Lung (tissue), 11 donors: ENCODE measurements at regions not wholly inside any gene's neighbourhood (a gene's known extent, or its start where the extent isn't known, plus 50 kb on each side); places are given as distances from the start of the nearest gene placed in this dataset.

Source experiments
- ATAC-seq: fragments of 200-7000 bp; cut with Tn5 transposase; one replicate; pipeline ENCODE4 v1.9.1; 2020; ENCODE audit warnings: moderate number of reproducible peaks; ENCODE audit not compliant: insufficient read depth, low FRiP score
- DNase-seq, 3 donors: peaks; one replicate each; pipeline ENCODE4 v3.0.0-alpha.2; 2013 to 2017
- H3K27ac ChIP-seq, 2 donors: one replicate each; pipeline ENCODE4 v1.5.1; 2013; ENCODE audit warnings: mild to moderate bottlenecking in 2 of 2, moderate library complexity in 2 of 2, control low read depth in 1 of 2, inconsistent platforms in 1 of 2, low read depth in 1 of 2, low read length in 1 of 2
- H3K27me3 ChIP-seq, 3 donors: one replicate each; pipeline ENCODE4 v1.5.1; 2013; ENCODE audit warnings: low read length in 2 of 3; ENCODE audit not compliant: control insufficient read depth in 3 of 3, insufficient read depth in 3 of 3
- H3K36me3 ChIP-seq, 4 donors: one replicate each; pipeline ENCODE4 v1.5.1; 2013; ENCODE audit warnings: low read length in 4 of 4, mild to moderate bottlenecking in 1 of 4, moderate library complexity in 1 of 4; ENCODE audit not compliant: control insufficient read depth in 4 of 4, insufficient read depth in 4 of 4
- H3K4me1 ChIP-seq, 5 donors: one replicate each; pipeline ENCODE4 v1.5.1; 2013; ENCODE audit warnings: low read length in 5 of 5, mild to moderate bottlenecking in 2 of 5, moderate library complexity in 1 of 5; ENCODE audit not compliant: control insufficient read depth in 5 of 5, insufficient read depth in 5 of 5
- H3K4me3 ChIP-seq: one replicate; pipeline ENCODE4 v1.5.1; 2013; ENCODE audit warnings: mild to moderate bottlenecking, control low read depth, moderate library complexity
- H3K9ac ChIP-seq, 2 donors: one replicate each; pipeline ENCODE4 v1.5.1; 2013; ENCODE audit warnings: low read length in 2 of 2, control low read depth in 1 of 2; ENCODE audit not compliant: insufficient read depth in 1 of 2
- H3K9me3 ChIP-seq, 4 donors: one replicate each; pipeline ENCODE4 v1.5.1; 2013; ENCODE audit warnings: low read length in 3 of 4, mild to moderate bottlenecking in 1 of 4, moderate library complexity in 1 of 4; ENCODE audit not compliant: control insufficient read depth in 4 of 4, insufficient read depth in 3 of 4
- WGBS, 2 donors: extraction: QIAGEN DNeasy Blood & Tissue Kit; methylation state at CpG; one replicate each; pipeline ENCODE4 v1.1.7; 2013; 5-methylcytosine and 5-hydroxymethylcytosine counted together
- TF ChIP-seq, protein P1 (sequence below): IDR thresholded peaks from 2 replicates; pipeline ENCODE4 v1.5.1; 2012; ENCODE audit warnings: mild to moderate bottlenecking; ENCODE audit errors: control extremely low read depth, extremely low read depth
- donor health status: control.
- donor health status: control.
- donor health status: Bipolar disorder and iron deficiency.
- donor health status: healthy.
- donor health status: DM: yes; HTN: yes; CAD: no.

DNA sequence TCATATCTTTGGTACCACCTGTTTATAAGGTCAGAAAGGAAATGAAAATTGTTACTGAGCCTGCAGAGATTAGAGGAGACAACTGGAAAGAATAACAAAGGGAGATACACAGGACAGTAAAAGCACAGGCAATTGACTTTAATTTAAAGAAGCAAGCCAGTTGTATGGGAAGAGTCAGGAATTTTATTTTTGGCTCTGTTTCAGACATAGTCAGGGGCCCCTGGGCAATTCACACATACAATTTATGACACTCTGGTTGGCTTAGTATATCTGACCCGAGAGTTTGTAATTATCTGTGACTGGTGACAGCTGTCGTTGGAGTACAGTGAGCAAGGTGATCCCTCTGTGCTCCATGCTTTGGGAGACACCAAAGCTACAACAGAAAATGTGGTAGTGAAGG, 591.9 kb upstream of the NECTIN3 start:
- 58 to 77% methylated on average over 2 of the region's 2 CpGs for WGBS, 2 donors
- H3K27me3 ChIP-seq = no peaks in the 10 kb centered on the region
- no peak overlapping the region for H3K4me3 ChIP-seq
- H3K36me3 ChIP-seq = no peaks in the 10 kb centered on the region
- DNase-seq (no peak), ATAC-seq (no peak)
- no peak overlapping the region for H3K27ac ChIP-seq
- no peaks in the 10 kb centered on the region for H3K4me1 ChIP-seq
- TF ChIP-seq, protein P1, sequence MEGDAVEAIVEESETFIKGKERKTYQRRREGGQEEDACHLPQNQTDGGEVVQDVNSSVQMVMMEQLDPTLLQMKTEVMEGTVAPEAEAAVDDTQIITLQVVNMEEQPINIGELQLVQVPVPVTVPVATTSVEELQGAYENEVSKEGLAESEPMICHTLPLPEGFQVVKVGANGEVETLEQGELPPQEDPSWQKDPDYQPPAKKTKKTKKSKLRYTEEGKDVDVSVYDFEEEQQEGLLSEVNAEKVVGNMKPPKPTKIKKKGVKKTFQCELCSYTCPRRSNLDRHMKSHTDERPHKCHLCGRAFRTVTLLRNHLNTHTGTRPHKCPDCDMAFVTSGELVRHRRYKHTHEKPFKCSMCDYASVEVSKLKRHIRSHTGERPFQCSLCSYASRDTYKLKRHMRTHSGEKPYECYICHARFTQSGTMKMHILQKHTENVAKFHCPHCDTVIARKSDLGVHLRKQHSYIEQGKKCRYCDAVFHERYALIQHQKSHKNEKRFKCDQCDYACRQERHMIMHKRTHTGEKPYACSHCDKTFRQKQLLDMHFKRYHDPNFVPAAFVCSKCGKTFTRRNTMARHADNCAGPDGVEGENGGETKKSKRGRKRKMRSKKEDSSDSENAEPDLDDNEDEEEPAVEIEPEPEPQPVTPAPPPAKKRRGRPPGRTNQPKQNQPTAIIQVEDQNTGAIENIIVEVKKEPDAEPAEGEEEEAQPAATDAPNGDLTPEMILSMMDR = no peak
- no peak overlapping the region for H3K9ac ChIP-seq
- H3K9me3 ChIP-seq = peaks cover 0 to 8% (median 3%) of the 10 kb centered on the region in 4 donors

DNA sequence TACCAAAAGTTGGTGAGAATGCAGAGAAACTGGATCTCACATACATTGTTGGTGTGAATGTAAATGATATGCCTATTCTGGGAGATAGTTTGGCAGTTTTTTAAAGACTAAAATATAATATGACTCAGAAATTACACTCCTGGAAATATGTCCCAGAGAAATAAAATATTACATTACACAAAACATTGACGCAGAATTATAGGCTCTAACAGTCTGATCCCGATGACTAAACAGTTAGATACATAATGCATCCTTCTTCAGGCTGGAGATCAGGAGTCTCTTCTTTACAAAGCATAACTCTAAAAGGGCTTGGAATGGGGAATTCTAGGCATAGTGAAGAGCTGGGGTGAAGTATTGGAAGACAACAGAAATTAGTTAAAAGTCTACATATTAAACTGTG, 586.2 kb upstream of the NECTIN3 start:
- Histone ChIP-seq H3K9me3 (peaks cover 0 to 23% (median 9%) of the 10 kb centered on the region in 4 donors), H3K9ac (no peak overlapping the region), H3K4me1 (no peaks in the 10 kb centered on the region), H3K27me3 (no peaks in the 10 kb centered on the region), H3K27ac (no peak overlapping the region), H3K36me3 (no peaks in the 10 kb centered on the region), H3K4me3 (no peak overlapping the region)
- 93 to 95% methylated on average over 2 of the region's 2 CpGs for WGBS, 2 donors
- ATAC-seq (no peak), DNase-seq (no peak)
- TF ChIP-seq, protein P1 = no peak

DNA sequence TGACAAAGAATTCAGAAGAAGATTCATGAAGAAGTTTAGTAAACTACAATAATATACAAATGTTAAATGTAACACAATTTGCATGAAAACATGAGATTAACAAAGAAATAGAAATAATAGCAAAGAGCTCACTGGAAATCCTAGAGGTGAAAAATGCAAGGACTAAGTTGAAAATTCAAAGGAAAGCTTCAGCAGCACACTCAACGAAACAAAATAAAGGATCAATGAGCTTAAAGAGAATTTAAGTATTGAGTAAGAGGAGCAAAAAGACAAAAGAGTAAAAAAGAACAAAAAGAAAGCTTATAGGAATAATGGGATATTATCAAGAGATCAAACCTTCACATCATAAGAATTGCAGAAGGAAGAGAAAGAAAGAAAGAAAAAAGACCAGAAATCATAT, 583.8 kb upstream of the NECTIN3 start:
- no peak for ATAC-seq

DNA sequence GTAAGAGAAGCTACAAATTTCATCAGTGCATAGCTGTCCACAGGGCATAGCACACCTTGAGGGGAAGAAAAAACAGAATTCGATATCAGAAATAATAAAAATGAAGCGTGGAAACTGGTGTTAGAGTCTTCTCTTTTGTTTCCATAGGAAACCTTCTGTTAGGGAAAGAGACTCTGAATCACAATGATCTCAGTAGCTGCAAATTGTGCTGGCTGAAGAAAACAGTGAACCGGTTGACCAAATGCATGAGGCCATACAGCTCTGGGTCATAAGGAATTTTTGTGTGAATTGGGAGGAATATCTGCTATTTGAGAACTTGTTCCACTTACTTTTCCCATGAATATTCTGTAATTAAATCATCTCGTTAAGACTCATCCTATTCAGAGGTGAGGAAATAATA, 580.2 kb upstream of the NECTIN3 start:
- no peak overlapping the region for H3K27ac ChIP-seq
- peaks cover 0 to 13% (median 0%) of the 10 kb centered on the region in 5 donors for H3K4me1 ChIP-seq
- DNase-seq = no peak
- no peaks in the 10 kb centered on the region for H3K27me3 ChIP-seq
- no peak overlapping the region for H3K9ac ChIP-seq
- peaks cover 0 to 13% (median 6%) of the 10 kb centered on the region in 4 donors for H3K9me3 ChIP-seq
- TF ChIP-seq, protein P1 = no peak
- 88 to 91% methylated on average over 4 of the region's 4 CpGs for WGBS, 2 donors
- no peaks in the 10 kb centered on the region for H3K36me3 ChIP-seq
- ATAC-seq = no peak
- H3K4me3 ChIP-seq = no peak overlapping the region

More for the DNA sequence above, 583.8 kb upstream of the NECTIN3 start:
- no peaks in the 10 kb centered on the region for H3K36me3 ChIP-seq
- H3K4me3 ChIP-seq = no peak overlapping the region
- H3K9ac ChIP-seq = no peak overlapping the region
- H3K27me3 ChIP-seq = no peaks in the 10 kb centered on the region
- TF ChIP-seq, protein P1 = no peak
- H3K27ac ChIP-seq = no peak overlapping the region
- peaks cover 0 to 5% (median 0%) of the 10 kb centered on the region in 5 donors for H3K4me1 ChIP-seq
- peaks cover 0 to 15% (median 6%) of the 10 kb centered on the region in 4 donors for H3K9me3 ChIP-seq
- 77 to 85% methylated on average over 1 of the region's 1 CpG for WGBS, 2 donors
- DNase-seq = no peak
